A549 (cell line): ENCODE measurements at regions not wholly inside any gene's neighbourhood (a gene's known extent, or its start where the extent isn't known, plus 50 kb on each side); places are given as distances from the start of the nearest gene placed in this dataset.

ENCODE experiments used
- ATAC-seq, 2 experiments: fragments of 200-7000 bp in 1 of 2; fragments of >200 bp in 1 of 2; cut with Nextera tagmentation in 1 of 2; cut with Tn5 transposase in 1 of 2; 3 replicates each; pipeline versions ENCODE4 v1.8.0 to v1.9.1; 2018 to 2020; ENCODE audit warnings: mild to moderate bottlenecking in 1 of 2, moderate library complexity in 1 of 2
- CTCF ChIA-PET: fragments of 300-600 bp; sonication (Branson Sonifier 250); formaldehyde crosslinking; extraction: SDS; loops from one replicate; lab custom pipeline; 2021; ENCODE audit warnings: antibody characterized with exemption, inconsistent platforms; lab: Yijun Ruan, JAX
- POLR2A ChIA-PET: fragments of 350-600 bp; formaldehyde crosslinking; extraction: SDS; loops from one replicate; lab custom pipeline; 2021; ENCODE audit warnings: antibody characterized with exemption, inconsistent platforms; lab: Yijun Ruan, JAX
- DNase-seq, 2 experiments: peaks; one replicate each; pipeline versions ENCODE4 v3.0.0 to v3.0.0-alpha.2; 2011 to 2016; ENCODE audit warnings: low read depth in 1 of 2, low spot score in 1 of 2
- FAIRE-seq: peaks from 2 replicates; lab custom pipeline; 2011; peaks lifted over from hg19 to GRCh38; lab: Jason Lieb, UNC
- H3K27ac ChIP-seq, 2 experiments: fragments of >200 bp; sonication (Bioruptor Twin); formaldehyde crosslinking; 3 replicates each; pipeline ENCODE4 v1.5.1; 2016 to 2017
- H3K4me1 ChIP-seq: fragments of >200 bp; sonication (Bioruptor Twin); formaldehyde crosslinking; 3 replicates; pipeline ENCODE4 v1.6.1; 2016
- H3K4me2 ChIP-seq: fragments of >200 bp; sonication (Bioruptor Twin); formaldehyde crosslinking; 3 replicates; pipeline ENCODE4 v1.6.1; 2016
- H3K4me3 ChIP-seq: fragments of >200 bp; sonication (Bioruptor Twin); formaldehyde crosslinking; 3 replicates; pipeline ENCODE4 v1.5.1; 2016
- H3K9me3 ChIP-seq: fragments of >200 bp; sonication (Bioruptor Twin); formaldehyde crosslinking; 3 replicates; pipeline ENCODE4 v1.6.1; 2016
- BHLHE40 ChIP-seq: IDR thresholded peaks from 2 replicates; pipeline ENCODE4 v1.6.1; 2012; ENCODE audit warnings: low read depth, low read length, inconsistent platforms
- CEBPB ChIP-seq, 2 experiments: fragments of >200 bp in 1 of 2; sonication (Bioruptor Twin) in 1 of 2; formaldehyde crosslinking in 1 of 2; IDR thresholded peaks; 2 replicates each; pipeline ENCODE4 v1.6.1; 2012 to 2016
- FOSB ChIP-seq: fragments of 250-450 bp; sonication (Bioruptor Pico); IDR thresholded peaks from 2 replicates; pipeline ENCODE4 v1.5.0; 2020; ENCODE audit warnings: mild to moderate bottlenecking, moderate library complexity
- FOSL2 ChIP-seq, 2 experiments: fragments of 450-650 bp in 1 of 2; fragments of >200 bp in 1 of 2; sonication (Bioruptor Twin) in 1 of 2; formaldehyde crosslinking; IDR thresholded peaks; 2 replicates each; pipeline versions ENCODE4 v1.5.0 to v1.6.1; 2016 to 2020; ENCODE audit warnings: mild to moderate bottlenecking in 1 of 2, moderate library complexity in 1 of 2
- HDAC2 ChIP-seq: fragments of 200-600 bp; sonication (generic); IDR thresholded peaks from 2 replicates; pipeline ENCODE4 v1.6.1; 2016
- HES2 ChIP-seq: fragments of >200 bp; sonication (Bioruptor Twin); formaldehyde crosslinking; IDR thresholded peaks from 2 replicates; pipeline ENCODE4 v1.6.1; 2016
- HMGXB4 ChIP-seq: fragments of 250-450 bp; sonication (Bioruptor Pico); IDR thresholded peaks from 2 replicates; pipeline ENCODE4 v1.5.0; 2021; ENCODE audit warnings: mild to moderate bottlenecking, moderate library complexity, borderline replicate concordance
- HOXA7 ChIP-seq: fragments of 250-450 bp; sonication (Bioruptor Pico); IDR thresholded peaks from 2 replicates; pipeline ENCODE4 v1.5.0; 2020; ENCODE audit warnings: mild to moderate bottlenecking, moderate library complexity
- HOXB5 ChIP-seq: fragments of 250-450 bp; sonication (Bioruptor Pico); IDR thresholded peaks from 2 replicates; pipeline ENCODE4 v1.5.0; 2020; ENCODE audit warnings: mild to moderate bottlenecking, moderate library complexity
- JUN ChIP-seq, 2 experiments: fragments of >200 bp; sonication (Bioruptor Twin); formaldehyde crosslinking; IDR thresholded peaks; 2 replicates in 1 of 2; 3 replicates in 1 of 2; pipeline ENCODE4 v1.6.1; 2016 to 2017
- JUNB ChIP-seq: fragments of >200 bp; sonication (Bioruptor Twin); formaldehyde crosslinking; IDR thresholded peaks from 2 replicates; pipeline ENCODE4 v1.6.1; 2016
- KDM5A ChIP-seq: fragments of 200-600 bp; sonication (generic); IDR thresholded peaks from 2 replicates; pipeline ENCODE4 v1.6.1; 2016; ENCODE audit warnings: antibody characterized with exemption, mild to moderate bottlenecking
- MAFK ChIP-seq: fragments of 450-650 bp; IDR thresholded peaks from 2 replicates; pipeline ENCODE4 v1.6.1; 2014; ENCODE audit not compliant: partially characterized antibody
- MAZ ChIP-seq: fragments of 150-350 bp; IDR thresholded peaks from 2 replicates; pipeline ENCODE4 v1.6.1; 2014; ENCODE audit warnings: antibody characterized with exemption, low read depth, low read length, borderline replicate concordance
- NFE2L2 ChIP-seq: fragments of 150-350 bp; conservative IDR thresholded peaks from 2 replicates; pipeline ENCODE4 v1.6.1; 2014; ENCODE audit warnings: low read length
- POLR2A ChIP-seq: IDR thresholded peaks from 2 replicates; pipeline ENCODE4 v1.6.1; 2012; ENCODE audit warnings: mild to moderate bottlenecking, low read length
- POLR2AphosphoS2 ChIP-seq: conservative IDR thresholded peaks from 2 replicates; pipeline ENCODE4 v1.6.1; 2012; ENCODE audit warnings: low read length, improper control_type of control experiment, inconsistent platforms
- RAD21 ChIP-seq, 2 experiments: fragments of >200 bp in 1 of 2; sonication (Bioruptor Twin) in 1 of 2; formaldehyde crosslinking in 1 of 2; IDR thresholded peaks in 1 of 2; conservative IDR thresholded peaks in 1 of 2; 2 replicates in 1 of 2; 3 replicates in 1 of 2; pipeline ENCODE4 v1.6.1; 2012 to 2018; ENCODE audit warnings: inconsistent platforms in 1 of 2
- RARB ChIP-seq: fragments of 250-450 bp; sonication (Bioruptor Pico); IDR thresholded peaks from 2 replicates; pipeline ENCODE4 v1.8.0; 2021; ENCODE audit warnings: mild to moderate bottlenecking, moderate library complexity
- RCOR1 ChIP-seq: fragments of 150-350 bp; IDR thresholded peaks from 2 replicates; pipeline ENCODE4 v1.6.1; 2014; ENCODE audit warnings: antibody characterized with exemption, low read length, low read depth
- RNF2 ChIP-seq: fragments of 200-600 bp; sonication (generic); IDR thresholded peaks from 2 replicates; pipeline ENCODE4 v1.6.1; 2016; ENCODE audit warnings: low read depth, mild to moderate bottlenecking, antibody characterized with exemption, moderate library complexity, borderline replicate concordance
- SMC3 ChIP-seq: fragments of >200 bp; sonication (Bioruptor Twin); formaldehyde crosslinking; IDR thresholded peaks from 3 replicates; pipeline ENCODE4 v1.6.1; 2018; ENCODE audit warnings: inconsistent platforms
- SREBF2 ChIP-seq: fragments of 450-650 bp; IDR thresholded peaks from 2 replicates; pipeline ENCODE4 v1.6.1; 2014; ENCODE audit warnings: mild to moderate bottlenecking, moderate library complexity
- TP53 ChIP-seq: fragments of 250-450 bp; sonication (Bioruptor Pico); IDR thresholded peaks from 2 replicates; pipeline ENCODE4 v1.5.0; 2021; ENCODE audit warnings: mild to moderate bottlenecking, moderate library complexity
- ZFP36 ChIP-seq: fragments of 450-650 bp; IDR thresholded peaks from 2 replicates; pipeline ENCODE4 v1.6.1; 2014; ENCODE audit warnings: borderline replicate concordance; ENCODE audit not compliant: partially characterized antibody
- WGBS: methylation state at CpG from one replicate; pipeline ENCODE4 v1.1.6; 2017; ENCODE audit errors: missing lambda C conversion rate; 5-methylcytosine and 5-hydroxymethylcytosine counted together
- TF ChIP-seq, protein P1 (sequence below): IDR thresholded peaks from 2 replicates; pipeline ENCODE4 v1.6.1; 2012
- TF ChIP-seq, protein P2 (sequence below): fragments of 200-600 bp; sonication (generic); IDR thresholded peaks from 2 replicates; pipeline ENCODE4 v1.6.1; 2016; ENCODE audit warnings: antibody characterized with exemption, mild to moderate bottlenecking, moderate library complexity

DNA sequence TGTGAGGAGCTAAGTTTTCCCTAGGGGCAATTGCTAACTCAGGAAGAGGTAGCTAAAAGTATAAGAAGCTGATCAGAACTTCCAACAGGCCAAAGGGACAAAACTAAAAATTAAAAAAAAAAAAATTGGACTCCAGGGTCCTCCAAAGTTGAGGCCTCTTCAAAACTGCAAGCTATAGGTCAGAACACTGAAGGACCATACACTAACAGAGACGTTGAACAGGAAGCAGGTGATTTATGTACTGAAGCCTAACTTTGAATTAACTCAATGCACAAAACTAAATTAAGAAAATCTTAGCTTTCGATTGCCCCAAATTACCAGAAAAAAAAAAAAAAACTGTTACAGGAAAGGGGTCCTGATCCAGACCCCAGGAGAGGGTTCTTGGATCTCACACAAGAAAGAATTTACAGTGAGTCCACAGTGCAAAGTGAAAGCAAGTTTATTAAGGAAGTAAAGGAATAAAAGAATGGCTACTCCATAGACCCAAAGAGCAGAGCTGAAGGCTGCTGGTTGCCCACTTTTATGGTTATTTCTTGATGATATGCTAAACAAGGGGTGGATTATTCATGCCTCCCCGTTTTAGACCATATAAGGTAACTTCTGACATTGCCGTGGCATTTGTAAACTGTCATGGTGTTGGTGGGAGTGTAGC, 442.8 kb upstream of the NECTIN3 start:
- Histone ChIP-seq H3K27ac (no peak overlapping the region), H3K4me1 (no peaks in the 10 kb centered on the region), H3K9me3 (no peaks in the 10 kb centered on the region), H3K4me2 (no peak overlapping the region), H3K4me3 (no peak overlapping the region)
- ChIA-PET POLR2A (interaction anchor here (0.6 kb wide), 1 partner anchor 449 kb away, joined by 5 read pairs; no protein-coding TSS in a partner anchor), CTCF (no interaction called here)
- TF ChIP-seq HOXB5 (CRISPR knock-in tag) (no peak), HDAC2 (no peak), MAZ (no peak), FOSL2 (IDR thresholded peaks at IDR 0.05) (no peak), FOSL2 (CRISPR knock-in tag; IDR thresholded peaks at IDR 0.05) (no peak), FOSB (CRISPR knock-in tag) (no peak), RCOR1 (no peak), BHLHE40 (no peak), HES2 (no peak), JUN (IDR thresholded peaks at IDR 0.05) (no peak), RARB (CRISPR knock-in tag) (no peak), ZFP36 (no peak), RNF2 (no peak), HOXA7 (CRISPR knock-in tag) (no peak), POLR2A (no peak), SMC3 (no peak), JUNB (no peak), MAFK (no peak), RAD21 (conservative IDR thresholded peaks at IDR 0.05 in 1 of 2, IDR thresholded peaks at IDR 0.05 in 1 of 2) (no peak)
- TF ChIP-seq, protein P1, sequence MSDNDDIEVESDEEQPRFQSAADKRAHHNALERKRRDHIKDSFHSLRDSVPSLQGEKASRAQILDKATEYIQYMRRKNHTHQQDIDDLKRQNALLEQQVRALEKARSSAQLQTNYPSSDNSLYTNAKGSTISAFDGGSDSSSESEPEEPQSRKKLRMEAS: no peak
- TF ChIP-seq, protein P2, sequence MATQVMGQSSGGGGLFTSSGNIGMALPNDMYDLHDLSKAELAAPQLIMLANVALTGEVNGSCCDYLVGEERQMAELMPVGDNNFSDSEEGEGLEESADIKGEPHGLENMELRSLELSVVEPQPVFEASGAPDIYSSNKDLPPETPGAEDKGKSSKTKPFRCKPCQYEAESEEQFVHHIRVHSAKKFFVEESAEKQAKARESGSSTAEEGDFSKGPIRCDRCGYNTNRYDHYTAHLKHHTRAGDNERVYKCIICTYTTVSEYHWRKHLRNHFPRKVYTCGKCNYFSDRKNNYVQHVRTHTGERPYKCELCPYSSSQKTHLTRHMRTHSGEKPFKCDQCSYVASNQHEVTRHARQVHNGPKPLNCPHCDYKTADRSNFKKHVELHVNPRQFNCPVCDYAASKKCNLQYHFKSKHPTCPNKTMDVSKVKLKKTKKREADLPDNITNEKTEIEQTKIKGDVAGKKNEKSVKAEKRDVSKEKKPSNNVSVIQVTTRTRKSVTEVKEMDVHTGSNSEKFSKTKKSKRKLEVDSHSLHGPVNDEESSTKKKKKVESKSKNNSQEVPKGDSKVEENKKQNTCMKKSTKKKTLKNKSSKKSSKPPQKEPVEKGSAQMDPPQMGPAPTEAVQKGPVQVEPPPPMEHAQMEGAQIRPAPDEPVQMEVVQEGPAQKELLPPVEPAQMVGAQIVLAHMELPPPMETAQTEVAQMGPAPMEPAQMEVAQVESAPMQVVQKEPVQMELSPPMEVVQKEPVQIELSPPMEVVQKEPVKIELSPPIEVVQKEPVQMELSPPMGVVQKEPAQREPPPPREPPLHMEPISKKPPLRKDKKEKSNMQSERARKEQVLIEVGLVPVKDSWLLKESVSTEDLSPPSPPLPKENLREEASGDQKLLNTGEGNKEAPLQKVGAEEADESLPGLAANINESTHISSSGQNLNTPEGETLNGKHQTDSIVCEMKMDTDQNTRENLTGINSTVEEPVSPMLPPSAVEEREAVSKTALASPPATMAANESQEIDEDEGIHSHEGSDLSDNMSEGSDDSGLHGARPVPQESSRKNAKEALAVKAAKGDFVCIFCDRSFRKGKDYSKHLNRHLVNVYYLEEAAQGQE: no peak
- no peak for ATAC-seq
- DNase-seq: no peak
- 59% methylated on average over 4 of the region's 4 CpGs for WGBS
- no peak for FAIRE-seq

DNA sequence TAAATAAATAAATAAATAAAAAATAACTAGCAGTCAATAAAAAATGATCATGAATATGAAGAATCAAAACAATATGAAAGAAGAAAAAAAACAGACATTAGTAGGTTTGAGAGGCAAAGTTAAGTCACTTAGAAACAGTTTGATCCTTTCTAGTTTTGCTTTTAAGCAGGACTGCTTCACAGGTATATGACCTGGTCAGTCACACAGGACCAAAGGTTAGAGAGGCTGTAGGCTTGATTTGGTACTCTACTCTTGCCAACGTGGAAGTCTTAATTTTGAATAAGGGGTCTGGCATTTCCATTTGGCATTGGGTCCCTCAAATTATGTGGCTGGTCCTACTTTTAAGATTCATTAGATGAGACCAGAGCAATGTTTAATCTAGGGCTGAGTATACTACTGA, 441.7 kb upstream of the NECTIN3 start:
- H3K4me1 ChIP-seq: no peaks in the 10 kb centered on the region

More for the DNA sequence above, 441.7 kb upstream of the NECTIN3 start:
- no peaks in the 10 kb centered on the region for H3K9me3 ChIP-seq
- H3K27ac ChIP-seq: no peak overlapping the region
- no peak overlapping the region for H3K4me2 ChIP-seq
- TF ChIP-seq NFE2L2 (no peak), POLR2AphosphoS2 (no peak), JUNB (no peak), HMGXB4 (CRISPR knock-in tag) (no peak), FOSB (CRISPR knock-in tag) (no peak), CEBPB (IDR thresholded peaks at IDR 0.05) (no peak), KDM5A (no peak), TP53 (CRISPR knock-in tag) (no peak), RARB (CRISPR knock-in tag) (no peak), SREBF2 (no peak), RNF2 (no peak), HDAC2 (no peak)
- TF ChIP-seq, protein P1: no peak
- POLR2A ChIA-PET: no interaction called here
- CTCF ChIA-PET: no interaction called here
- FAIRE-seq (no peak), DNase-seq (no peak), ATAC-seq (no peak)
- 71% methylated on average over 1 of the region's 1 CpG for WGBS
- H3K4me3 ChIP-seq: no peak overlapping the region
